Skeletal muscle cell (primary cell): ENCODE measurements at regions not wholly inside any gene's neighbourhood (a gene's known extent, or its start where the extent isn't known, plus 50 kb on each side); places are given as distances from the start of the nearest gene placed in this dataset.

Experiments used
- DNase-seq: peaks from one replicate; pipeline ENCODE4 v3.0.0-alpha.2; 2010; ENCODE audit warnings: low read depth
- H3K4me3 ChIP-seq: 2 replicates; pipeline ENCODE4 v1.5.1; 2011; ENCODE audit warnings: low read depth, mild to moderate bottlenecking, control low read depth, low read length, moderate library complexity

GRCh38 chr4:11496351-11496829 lies 67.7 kb upstream of the HS3ST1 start:
- H3K4me3 ChIP-seq = no peak overlapping the region
- DNase-seq = no peak

GRCh38 chr4:11495818-11496217 lies 67.1 kb upstream of the HS3ST1 start:
- DNase-seq = no peak

DNA sequence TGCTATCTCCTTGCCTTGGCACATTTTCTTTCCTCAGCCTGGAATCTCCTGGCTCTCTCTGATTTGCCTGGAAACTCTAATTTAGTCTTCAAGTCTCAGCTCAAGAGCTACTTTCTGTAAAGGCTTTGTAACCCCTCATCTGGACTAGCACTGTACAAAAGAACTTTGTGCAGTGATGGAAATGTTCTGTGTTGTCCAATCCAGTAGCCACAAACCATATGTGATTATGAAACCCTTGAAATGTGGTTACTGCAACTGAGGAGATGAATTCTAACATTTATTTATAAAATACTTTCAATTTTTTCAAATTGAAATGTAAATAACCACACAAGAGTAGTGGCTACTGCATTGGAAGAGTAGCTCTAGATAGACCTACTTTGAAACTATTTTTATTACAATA lies 66.6 kb upstream of the HS3ST1 start:
- DNase-seq = no peak
- no peak overlapping the region for H3K4me3 ChIP-seq

More at GRCh38 chr4:11495818-11496217, 67.1 kb upstream of the HS3ST1 start:
- no peak overlapping the region for H3K4me3 ChIP-seq

- DNase-seq = no peak
- no peak overlapping the region for H3K4me3 ChIP-seq
Measured at GRCh38 chr4:11494232-11494631, 65.5 kb upstream of the HS3ST1 start.

GRCh38 chr4:11489453-11490083 lies 60.9 kb upstream of the HS3ST1 start:
- no peak overlapping the region for H3K4me3 ChIP-seq
- no peak for DNase-seq

DNA sequence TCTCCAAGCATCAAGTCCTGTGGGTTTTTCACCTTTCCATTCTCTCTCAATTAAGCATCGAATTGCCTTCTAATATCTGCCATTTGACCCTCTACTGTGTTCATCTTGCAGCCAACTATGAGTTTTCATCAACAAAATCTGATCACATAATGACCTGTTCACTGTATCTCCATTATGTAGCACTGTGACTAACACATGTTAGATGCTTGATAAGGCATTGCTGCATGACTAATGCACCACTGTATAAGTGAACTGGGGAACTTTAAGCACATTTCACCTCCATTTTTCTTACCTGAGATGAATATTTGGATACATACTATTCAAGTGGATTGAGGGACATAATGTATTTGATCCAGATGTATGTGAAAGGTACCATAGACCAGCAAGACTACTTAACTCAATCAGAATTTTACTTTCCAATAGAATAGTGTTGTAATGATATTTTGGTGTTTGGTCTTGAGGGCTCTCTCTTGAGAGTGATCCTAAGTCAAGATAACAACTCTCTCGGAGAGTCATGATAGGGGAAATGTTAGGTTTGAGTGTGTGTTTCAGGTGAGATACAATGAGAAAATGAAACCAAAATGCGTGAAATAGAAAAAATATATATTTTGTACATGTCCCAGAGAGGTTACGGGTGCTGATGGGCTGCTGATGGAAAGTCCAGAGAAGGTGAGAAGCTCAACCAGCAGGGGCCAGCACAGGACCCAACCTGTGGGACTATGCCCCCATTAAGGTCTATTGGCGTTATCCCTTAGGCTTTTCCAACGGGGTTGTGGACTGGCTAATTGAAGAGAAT lies 60.2 kb upstream of the HS3ST1 start:
- no peak for DNase-seq
- H3K4me3 ChIP-seq = no peak overlapping the region

DNA sequence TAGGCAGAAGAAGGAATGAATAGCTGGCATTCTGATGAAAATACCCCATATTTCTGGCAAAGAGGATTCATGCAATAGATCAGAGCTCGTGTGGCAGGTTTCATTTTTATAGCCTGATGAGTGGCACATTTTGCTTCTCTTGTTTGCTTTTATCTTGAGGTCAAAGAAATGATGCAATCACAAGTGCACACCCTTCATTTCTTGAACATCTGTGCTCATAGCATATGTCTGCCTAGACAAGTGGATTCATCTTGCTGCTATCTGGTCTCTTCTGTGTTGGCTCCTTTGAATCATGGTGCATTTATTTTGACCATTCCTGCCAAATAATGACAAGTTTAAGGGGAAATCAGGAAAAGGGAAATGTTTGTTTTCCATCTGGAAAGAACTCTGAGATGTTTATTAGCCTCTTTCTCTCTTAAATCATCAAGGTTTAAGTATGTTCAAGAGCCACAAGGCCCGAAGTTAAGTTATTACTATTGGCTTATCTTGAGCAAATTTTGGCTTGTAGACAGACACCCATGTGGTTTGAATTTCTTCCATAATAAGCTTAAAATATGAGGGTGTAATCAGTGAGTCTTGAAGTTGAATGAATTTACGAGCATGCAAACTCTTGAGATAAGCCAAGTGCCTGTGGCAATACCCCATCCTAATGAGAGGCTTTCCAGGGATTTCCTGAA lies 59.3 kb upstream of the HS3ST1 start:
- DNase-seq = no peak
- H3K4me3 ChIP-seq = no peak overlapping the region

GRCh38 chr4:11487139-11487538 lies 58.4 kb upstream of the HS3ST1 start:
- no peak overlapping the region for H3K4me3 ChIP-seq
- no peak for DNase-seq

DNA sequence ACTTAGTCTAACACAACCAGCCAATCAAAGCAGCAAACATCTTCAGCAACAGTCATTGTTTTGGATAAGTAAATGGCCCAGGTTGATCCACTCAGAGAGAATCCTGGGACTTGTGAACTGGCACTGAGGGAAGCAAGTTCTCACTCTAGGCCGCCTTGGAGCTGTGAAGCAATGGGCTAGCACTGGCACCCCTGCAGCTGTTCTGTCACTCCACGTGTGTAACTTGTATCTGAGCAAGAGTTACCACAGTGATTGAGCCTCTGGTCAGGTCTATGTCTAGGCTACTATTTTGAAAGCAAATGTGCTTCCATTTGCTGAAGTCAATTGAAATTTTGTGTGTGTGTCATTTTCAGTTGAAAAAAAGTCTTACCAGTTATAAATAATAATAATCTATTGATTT lies 57.2 kb upstream of the HS3ST1 start:
- H3K4me3 ChIP-seq = no peak overlapping the region
- DNase-seq = no peak

GRCh38 chr4:11484531-11484930 lies 55.8 kb upstream of the HS3ST1 start:
- H3K4me3 ChIP-seq = no peak overlapping the region
- no peak for DNase-seq

DNA sequence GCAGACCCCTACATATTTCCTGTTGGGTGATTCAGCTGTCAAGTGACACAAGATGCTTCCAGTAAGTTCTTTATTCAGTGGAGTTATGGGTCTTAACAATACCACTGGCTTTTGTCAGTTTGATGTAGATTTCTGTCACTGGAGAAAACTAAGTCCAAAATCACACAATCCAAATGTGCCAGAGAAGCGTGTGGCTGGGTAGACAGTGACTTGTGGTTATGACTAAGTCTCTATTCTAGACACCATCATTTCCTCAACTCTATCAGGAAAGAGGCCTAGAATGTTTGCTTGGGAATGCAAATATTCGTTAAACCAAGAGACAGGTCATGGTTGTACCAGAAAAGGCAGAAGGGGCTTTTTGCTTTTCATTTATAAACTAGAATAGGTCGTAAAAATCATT lies 54.4 kb upstream of the HS3ST1 start:
- H3K4me3 ChIP-seq = no peak overlapping the region
- no peak for DNase-seq

GRCh38 chr4:11480683-11481082 lies 52.0 kb upstream of the HS3ST1 start:
- DNase-seq = no peak
- no peak overlapping the region for H3K4me3 ChIP-seq
